HEK293 (cell line): ENCODE measurements at regions not wholly inside any gene's neighbourhood (a gene's known extent, or its start where the extent isn't known, plus 50 kb on each side); places are given as distances from the start of the nearest gene placed in this dataset.

Source experiments
- CTCF ChIA-PET: fragments of 350-600 bp; formaldehyde crosslinking; extraction: SDS; loops from one replicate; lab custom pipeline; 2021; ENCODE audit warnings: antibody characterized with exemption; lab: Yijun Ruan, JAX
- POLR2A ChIA-PET: fragments of 300-600 bp; formaldehyde crosslinking; extraction: SDS; loops from one replicate; lab custom pipeline; 2020; ENCODE audit warnings: antibody characterized with exemption, inconsistent platforms; lab: Yijun Ruan, JAX
- H3K27ac ChIP-seq: fragments of 200-500 bp; sonication (Bioruptor generic); 2 replicates; pipeline ENCODE4 v1.5.1; 2014; ENCODE audit warnings: low read depth, low read length, control low read depth, inconsistent platforms; ENCODE audit errors: extremely low read depth
- H3K36me3 ChIP-seq, 2 experiments: fragments of 200-500 bp in 1 of 2; sonication (Bioruptor generic) in 1 of 2; 1 replicate in 1 of 2; 2 replicates in 1 of 2; pipeline ENCODE4 v1.5.1; 2014 to 2017; ENCODE audit warnings: inconsistent platforms in 2 of 2, low read length in 2 of 2; ENCODE audit not compliant: control insufficient read depth in 2 of 2, insufficient read depth in 1 of 2
- H3K4me1 ChIP-seq: fragments of 200-500 bp; sonication (Bioruptor generic); 2 replicates; pipeline ENCODE4 v1.5.1; 2014; ENCODE audit warnings: mild to moderate bottlenecking, low read length, inconsistent platforms; ENCODE audit not compliant: control insufficient read depth, insufficient read depth
- H3K4me3 ChIP-seq: 2 replicates; pipeline ENCODE4 v1.5.1; 2011; ENCODE audit warnings: low read depth, mild to moderate bottlenecking, control low read depth, low read length, moderate library complexity
- H3K9me3 ChIP-seq: fragments of 200-500 bp; sonication (Bioruptor generic); 2 replicates; pipeline ENCODE4 v1.5.1; 2014; ENCODE audit warnings: low read depth, low read length, inconsistent platforms; ENCODE audit not compliant: control insufficient read depth, insufficient read depth
- EGR2 ChIP-seq: fragments of 450-650 bp; formaldehyde crosslinking; IDR thresholded peaks from 2 replicates; pipeline ENCODE4 v1.5.1; 2016; ENCODE audit warnings: low read depth, missing biosample characterization, missing genetic modification characterization
- IKZF3 ChIP-seq: fragments of 450-650 bp; IDR thresholded peaks from 2 replicates; pipeline ENCODE4 v1.5.0; 2018; ENCODE audit warnings: missing biosample characterization, mild to moderate bottlenecking, missing genetic modification characterization, moderate library complexity
- PRDM4 ChIP-seq: fragments of 450-650 bp; formaldehyde crosslinking; IDR thresholded peaks from 2 replicates; pipeline ENCODE4 v1.5.1; 2017; ENCODE audit warnings: missing biosample characterization, missing genetic modification characterization
- SCRT1 ChIP-seq: fragments of 450-650 bp; formaldehyde crosslinking; IDR thresholded peaks from 2 replicates; pipeline ENCODE4 v1.5.1; 2016; ENCODE audit warnings: missing biosample characterization, missing genetic modification characterization, borderline replicate concordance
- SETDB1 ChIP-seq: IDR thresholded peaks from one replicate; pipeline ENCODE4 v1.6.1; 2017; ENCODE audit warnings: mild to moderate bottlenecking, low read length, moderate library complexity, mixed read lengths; ENCODE audit not compliant: insufficient read length
- TCF7L2 ChIP-seq: IDR thresholded peaks from 2 replicates; pipeline ENCODE4 v1.6.1; 2011; ENCODE audit warnings: low read depth, mild to moderate bottlenecking, inconsistent platforms, low read length, moderate library complexity, borderline replicate concordance
- ZFHX2 ChIP-seq: fragments of 450-650 bp; formaldehyde crosslinking; conservative IDR thresholded peaks from 2 replicates; pipeline ENCODE4 v1.5.1; 2016; ENCODE audit warnings: missing biosample characterization, missing genetic modification characterization
- ZNF10 ChIP-seq: fragments of 450-650 bp; formaldehyde crosslinking; IDR thresholded peaks from 2 replicates; pipeline ENCODE4 v1.5.1; 2017; ENCODE audit warnings: missing biosample characterization, missing genetic modification characterization
- ZNF140 ChIP-seq: fragments of 450-650 bp; formaldehyde crosslinking; IDR thresholded peaks from 2 replicates; pipeline ENCODE4 v1.5.1; 2016; ENCODE audit warnings: missing biosample characterization, missing genetic modification characterization
- ZNF214 ChIP-seq: fragments of 450-650 bp; formaldehyde crosslinking; IDR thresholded peaks from 2 replicates; pipeline ENCODE4 v1.5.1; 2017; ENCODE audit warnings: missing biosample characterization, mild to moderate bottlenecking, missing genetic modification characterization, borderline replicate concordance
- ZNF221 ChIP-seq: fragments of 450-650 bp; formaldehyde crosslinking; IDR thresholded peaks from 2 replicates; pipeline ENCODE4 v1.5.1; 2017; ENCODE audit warnings: missing biosample characterization, missing genetic modification characterization, borderline replicate concordance
- ZNF311 ChIP-seq: fragments of 450-650 bp; formaldehyde crosslinking; IDR thresholded peaks from 2 replicates; pipeline ENCODE4 v1.5.1; 2017; ENCODE audit warnings: missing biosample characterization, missing genetic modification characterization, borderline replicate concordance
- ZNF335 ChIP-seq: fragments of 450-650 bp; formaldehyde crosslinking; conservative IDR thresholded peaks from 2 replicates; pipeline ENCODE4 v1.5.1; 2016; ENCODE audit warnings: missing biosample characterization, missing genetic modification characterization
- ZNF473 ChIP-seq: fragments of 450-650 bp; formaldehyde crosslinking; IDR thresholded peaks from 2 replicates; pipeline ENCODE4 v1.5.1; 2017; ENCODE audit warnings: missing biosample characterization, missing genetic modification characterization
- ZNF701 ChIP-seq: fragments of 450-650 bp; formaldehyde crosslinking; IDR thresholded peaks from 2 replicates; pipeline ENCODE4 v1.5.1; 2016; ENCODE audit warnings: missing biosample characterization, missing genetic modification characterization
- ZNF837 ChIP-seq: fragments of 450-650 bp; formaldehyde crosslinking; IDR thresholded peaks from 2 replicates; pipeline ENCODE4 v1.5.1; 2016; ENCODE audit warnings: missing biosample characterization, missing genetic modification characterization
- TF ChIP-seq, protein P1 (sequence below): IDR thresholded peaks from 2 replicates; pipeline ENCODE4 v1.6.1; 2011; ENCODE audit warnings: mild to moderate bottlenecking, low read depth, low read length, borderline replicate concordance
- TF ChIP-seq, protein P2 (sequence below): fragments of 450-650 bp; formaldehyde crosslinking; IDR thresholded peaks from 2 replicates; pipeline ENCODE4 v1.5.1; 2017; ENCODE audit warnings: missing biosample characterization, missing genetic modification characterization

DNA sequence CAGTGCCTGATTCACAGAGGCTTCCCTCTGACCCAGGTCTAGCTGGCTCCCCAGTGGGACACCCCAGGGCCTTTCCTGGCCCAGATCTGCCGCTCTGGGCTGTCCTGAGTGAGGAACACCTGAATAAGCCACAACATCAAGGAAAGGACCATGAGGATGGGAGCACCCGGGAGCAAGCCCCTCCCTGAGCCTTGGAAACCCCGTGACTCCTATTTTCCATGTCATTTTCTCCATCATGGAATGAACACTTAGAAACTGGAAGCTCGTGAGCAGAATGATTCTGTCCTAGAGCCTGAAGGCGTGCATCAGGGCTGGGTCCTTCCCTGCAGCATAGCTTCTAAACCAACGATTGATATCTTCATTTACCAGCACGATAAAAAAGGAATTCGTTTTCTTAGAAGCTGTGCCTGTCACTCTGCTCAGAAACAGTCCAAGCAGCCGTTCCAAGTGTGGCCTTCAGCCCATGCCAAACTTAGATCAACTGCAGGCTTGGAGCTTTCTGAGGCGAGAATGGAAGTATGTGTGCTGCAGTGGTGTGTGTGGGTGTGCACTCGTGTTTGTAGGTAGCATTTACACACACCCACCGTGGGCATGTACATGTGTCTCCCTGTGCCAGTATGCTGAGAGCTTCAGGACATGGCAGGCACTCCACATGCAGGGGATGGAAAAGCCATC lies 83.2 kb upstream of the FOXC1 start:
- ChIA-PET CTCF (interaction anchor here (0.7 to 2.9 kb wide), 6 partner anchors 17 to 924 kb away, joined by 3 to 16 read pairs (median 3); no protein-coding TSS in a partner anchor), POLR2A (no interaction called here)
- H3K9me3 ChIP-seq: no peaks in the 10 kb centered on the region
- TF ChIP-seq EGR2 (tag by site-specific recombination) (peak; percentile 51; the same call in 1 of the 2 replicates), ZNF214 (tag by site-specific recombination) (no peak), PRDM4 (no peak), ZNF140 (tag by site-specific recombination) (no peak), SCRT1 (tag by site-specific recombination) (no peak), ZFHX2 (tag by site-specific recombination) (peak; percentile 70), ZNF10 (tag by site-specific recombination) (no peak)
- TF ChIP-seq, protein P1, sequence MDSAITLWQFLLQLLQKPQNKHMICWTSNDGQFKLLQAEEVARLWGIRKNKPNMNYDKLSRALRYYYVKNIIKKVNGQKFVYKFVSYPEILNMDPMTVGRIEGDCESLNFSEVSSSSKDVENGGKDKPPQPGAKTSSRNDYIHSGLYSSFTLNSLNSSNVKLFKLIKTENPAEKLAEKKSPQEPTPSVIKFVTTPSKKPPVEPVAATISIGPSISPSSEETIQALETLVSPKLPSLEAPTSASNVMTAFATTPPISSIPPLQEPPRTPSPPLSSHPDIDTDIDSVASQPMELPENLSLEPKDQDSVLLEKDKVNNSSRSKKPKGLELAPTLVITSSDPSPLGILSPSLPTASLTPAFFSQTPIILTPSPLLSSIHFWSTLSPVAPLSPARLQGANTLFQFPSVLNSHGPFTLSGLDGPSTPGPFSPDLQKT: no peak
- H3K4me1 ChIP-seq: peaks cover 6% of the 10 kb centered on the region; the same call in 1 of the 2 replicates
- H3K4me3 ChIP-seq: no peak overlapping the region
- no peak overlapping the region for H3K27ac ChIP-seq
- no peaks in the 10 kb centered on the region for H3K36me3 ChIP-seq

GRCh38 chr6:1527073-1527457 lies 82.7 kb upstream of the FOXC1 start:
- H3K27ac ChIP-seq: no peak overlapping the region
- POLR2A ChIA-PET: no interaction called here
- H3K4me3 ChIP-seq: no peak overlapping the region
- TF ChIP-seq, protein P2, sequence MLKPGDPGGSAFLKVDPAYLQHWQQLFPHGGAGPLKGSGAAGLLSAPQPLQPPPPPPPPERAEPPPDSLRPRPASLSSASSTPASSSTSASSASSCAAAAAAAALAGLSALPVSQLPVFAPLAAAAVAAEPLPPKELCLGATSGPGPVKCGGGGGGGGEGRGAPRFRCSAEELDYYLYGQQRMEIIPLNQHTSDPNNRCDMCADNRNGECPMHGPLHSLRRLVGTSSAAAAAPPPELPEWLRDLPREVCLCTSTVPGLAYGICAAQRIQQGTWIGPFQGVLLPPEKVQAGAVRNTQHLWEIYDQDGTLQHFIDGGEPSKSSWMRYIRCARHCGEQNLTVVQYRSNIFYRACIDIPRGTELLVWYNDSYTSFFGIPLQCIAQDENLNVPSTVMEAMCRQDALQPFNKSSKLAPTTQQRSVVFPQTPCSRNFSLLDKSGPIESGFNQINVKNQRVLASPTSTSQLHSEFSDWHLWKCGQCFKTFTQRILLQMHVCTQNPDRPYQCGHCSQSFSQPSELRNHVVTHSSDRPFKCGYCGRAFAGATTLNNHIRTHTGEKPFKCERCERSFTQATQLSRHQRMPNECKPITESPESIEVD (tag by site-specific recombination): no peak
- TF ChIP-seq TCF7L2: no peak
- TF ChIP-seq ZNF473: no peak
- TF ChIP-seq ZNF311 (tag by site-specific recombination): no peak
- TF ChIP-seq SETDB1: peak; percentile 15
- no peak for TF ChIP-seq ZNF701
- peak; percentile 16; the same call in 1 of the 2 replicates for TF ChIP-seq ZNF335 (tag by site-specific recombination)
- no peak for TF ChIP-seq ZNF837
- 0 out of 2 replicates have a peak, but pooled peaks have one; percentile 17 for TF ChIP-seq IKZF3 (tag by site-specific recombination)
- TF ChIP-seq ZNF221 (tag by site-specific recombination): no peak
- CTCF ChIA-PET: interaction anchor here (0.7 to 2.9 kb wide), 3 partner anchors 17 to 69 kb away, joined by 3 to 16 read pairs (median 4); no protein-coding TSS in a partner anchor
- no peaks in the 10 kb centered on the region for H3K36me3 ChIP-seq
- H3K4me1 ChIP-seq: peaks cover 6% of the 10 kb centered on the region; the same call in 1 of the 2 replicates
- H3K9me3 ChIP-seq: no peaks in the 10 kb centered on the region
